Mucosa of descending colon (tissue), 3 donors: ENCODE measurements at regions not wholly inside any gene's neighbourhood (a gene's known extent, or its start where the extent isn't known, plus 50 kb on each side); places are given as distances from the start of the nearest gene placed in this dataset.

Experiments
- ATAC-seq: fragments of 200-7000 bp; cut with Tn5 transposase; one replicate; pipeline ENCODE4 v1.9.1; 2020; ENCODE audit warnings: mild to moderate bottlenecking, moderate library complexity
- DNase-seq, 3 donors: peaks; one replicate each; pipeline ENCODE4 v3.0.0-alpha.2; 2020
- H3K36me3 ChIP-seq: fragments of 200-600 bp; one replicate; pipeline ENCODE4 v1.8.0; 2021; ENCODE audit warnings: low read depth, mild to moderate bottlenecking
- H3K4me1 ChIP-seq: fragments of 200-600 bp; one replicate; pipeline ENCODE4 v1.8.0; 2021; ENCODE audit warnings: low read depth, mild to moderate bottlenecking
- H3K4me3 ChIP-seq: fragments of 200-600 bp; one replicate; pipeline ENCODE4 v1.8.0; 2021; ENCODE audit warnings: mild to moderate bottlenecking
- H3K9me3 ChIP-seq: fragments of 200-600 bp; one replicate; pipeline ENCODE4 v1.8.0; 2021; ENCODE audit warnings: mild to moderate bottlenecking
- intact Hi-C, 2 donors: fragments of 100-400 bp; cut with DNase I in 1 of 2; cut with micrococcal nuclease in 1 of 2; formaldehyde crosslinking; loops; one replicate each; pipeline versions ENCODE4 v1.11.0 to v1.11.1; 2022; cut with DNase I, micrococcal nuclease
- TF ChIP-seq, protein P1 (sequence below): fragments of 200-600 bp; IDR thresholded peaks from one replicate; pipeline ENCODE4 v1.8.0; 2022; ENCODE audit warnings: antibody characterized with exemption, mild to moderate bottlenecking
- donor health status: DM: no; HTN: no; CAD: no; lungs with moderate emphysema.
- donor health status: DM: no; HTN: no; CAD: no.
- donor health status: DM: no; HTN: yes; CAD: no.

DNA sequence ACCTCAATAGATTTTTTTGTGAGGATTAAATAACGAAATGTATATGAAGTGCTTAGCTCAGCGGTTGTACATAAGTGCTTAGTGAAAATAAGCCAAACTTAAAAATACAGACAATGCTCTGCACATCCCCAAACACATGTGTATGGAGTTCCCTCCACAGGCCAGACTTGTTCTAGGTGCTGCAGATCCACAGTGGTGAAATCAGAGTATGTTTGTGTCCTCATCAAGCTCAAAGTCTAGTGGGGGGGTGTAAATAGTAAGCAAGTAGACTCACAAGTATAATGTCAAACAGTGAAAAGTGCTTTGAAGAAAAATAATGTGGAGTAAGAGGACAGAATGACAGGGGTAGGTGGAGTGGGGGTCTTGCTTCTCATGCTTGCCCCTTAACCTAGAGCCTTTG is 157.4 kb upstream of the SPRY4 start:
- intact Hi-C loops = no loop called here
- no peak for DNase-seq
- Histone ChIP-seq H3K4me1 (no peaks in the 10 kb centered on the region), H3K9me3 (peaks cover 6% of the 10 kb centered on the region), H3K4me3 (no peak overlapping the region), H3K36me3 (no peaks in the 10 kb centered on the region)
- TF ChIP-seq, protein P1, sequence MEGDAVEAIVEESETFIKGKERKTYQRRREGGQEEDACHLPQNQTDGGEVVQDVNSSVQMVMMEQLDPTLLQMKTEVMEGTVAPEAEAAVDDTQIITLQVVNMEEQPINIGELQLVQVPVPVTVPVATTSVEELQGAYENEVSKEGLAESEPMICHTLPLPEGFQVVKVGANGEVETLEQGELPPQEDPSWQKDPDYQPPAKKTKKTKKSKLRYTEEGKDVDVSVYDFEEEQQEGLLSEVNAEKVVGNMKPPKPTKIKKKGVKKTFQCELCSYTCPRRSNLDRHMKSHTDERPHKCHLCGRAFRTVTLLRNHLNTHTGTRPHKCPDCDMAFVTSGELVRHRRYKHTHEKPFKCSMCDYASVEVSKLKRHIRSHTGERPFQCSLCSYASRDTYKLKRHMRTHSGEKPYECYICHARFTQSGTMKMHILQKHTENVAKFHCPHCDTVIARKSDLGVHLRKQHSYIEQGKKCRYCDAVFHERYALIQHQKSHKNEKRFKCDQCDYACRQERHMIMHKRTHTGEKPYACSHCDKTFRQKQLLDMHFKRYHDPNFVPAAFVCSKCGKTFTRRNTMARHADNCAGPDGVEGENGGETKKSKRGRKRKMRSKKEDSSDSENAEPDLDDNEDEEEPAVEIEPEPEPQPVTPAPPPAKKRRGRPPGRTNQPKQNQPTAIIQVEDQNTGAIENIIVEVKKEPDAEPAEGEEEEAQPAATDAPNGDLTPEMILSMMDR = no peak
- ATAC-seq = no peak

DNA sequence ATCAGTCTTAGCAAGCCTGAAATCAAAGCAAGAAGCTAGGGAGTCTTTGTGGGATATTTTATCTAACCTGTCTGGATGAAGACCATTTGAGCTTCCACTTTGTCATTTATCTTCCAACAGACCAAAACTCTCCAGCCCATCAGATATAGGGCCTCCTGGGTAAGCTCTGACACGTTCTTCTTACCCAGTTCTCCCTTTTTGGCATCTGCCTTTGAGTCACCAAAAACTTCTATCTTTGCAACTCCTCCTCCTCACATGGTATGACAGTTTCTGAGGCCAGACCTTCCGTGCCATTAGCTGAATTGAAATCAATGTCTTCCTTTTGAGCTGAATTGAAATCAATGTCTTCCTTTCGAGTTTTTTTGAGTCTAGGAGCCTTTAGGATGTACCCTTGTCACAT is 156.6 kb upstream of the SPRY4 start:
- intact Hi-C loops = no loop called here
- no peak for DNase-seq
- no peaks in the 10 kb centered on the region for H3K4me1 ChIP-seq
- no peak overlapping the region for H3K4me3 ChIP-seq
- H3K9me3 ChIP-seq = peaks cover 6% of the 10 kb centered on the region
- no peak for ATAC-seq
- no peaks in the 10 kb centered on the region for H3K36me3 ChIP-seq
- TF ChIP-seq, protein P1 = no peak

DNA sequence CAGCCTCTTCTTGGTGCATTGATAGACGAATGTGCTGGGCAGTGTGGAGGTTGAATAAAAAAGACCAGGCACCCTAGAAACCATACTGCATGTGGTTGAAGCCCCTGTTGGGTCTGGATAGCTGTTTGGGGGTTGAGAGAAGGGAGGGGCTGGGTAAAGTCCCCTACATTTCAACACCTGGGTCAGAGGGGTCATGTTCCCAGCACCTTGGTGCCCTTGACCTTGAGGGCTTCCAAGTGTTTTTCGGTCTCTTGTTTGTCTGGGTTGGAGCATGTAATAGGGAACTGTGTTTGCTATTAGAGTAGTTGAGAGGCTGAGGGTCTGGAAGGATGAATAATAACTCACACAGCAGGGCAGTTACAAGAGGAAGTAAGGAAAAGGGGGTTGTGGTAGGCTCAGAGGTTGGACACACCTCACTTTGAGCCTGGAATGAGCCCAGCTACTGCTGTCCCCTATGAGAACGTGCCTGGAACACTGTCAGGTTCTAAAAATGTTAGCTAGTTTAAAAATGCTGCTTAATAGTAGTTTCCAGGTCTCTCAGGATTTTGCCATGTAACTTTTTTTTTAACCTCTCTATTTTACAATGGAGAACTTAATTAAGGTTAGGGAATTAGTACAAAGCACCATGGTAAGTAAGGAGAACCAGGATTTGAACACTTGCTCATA is 155.2 kb upstream of the SPRY4 start:
- no peak for DNase-seq
- Histone ChIP-seq H3K36me3 (no peaks in the 10 kb centered on the region), H3K4me3 (no peak overlapping the region), H3K9me3 (peaks cover 6% of the 10 kb centered on the region), H3K4me1 (no peaks in the 10 kb centered on the region)
- intact Hi-C loops = no loop called here
- ATAC-seq = no peak
- TF ChIP-seq, protein P1 = no peak

DNA sequence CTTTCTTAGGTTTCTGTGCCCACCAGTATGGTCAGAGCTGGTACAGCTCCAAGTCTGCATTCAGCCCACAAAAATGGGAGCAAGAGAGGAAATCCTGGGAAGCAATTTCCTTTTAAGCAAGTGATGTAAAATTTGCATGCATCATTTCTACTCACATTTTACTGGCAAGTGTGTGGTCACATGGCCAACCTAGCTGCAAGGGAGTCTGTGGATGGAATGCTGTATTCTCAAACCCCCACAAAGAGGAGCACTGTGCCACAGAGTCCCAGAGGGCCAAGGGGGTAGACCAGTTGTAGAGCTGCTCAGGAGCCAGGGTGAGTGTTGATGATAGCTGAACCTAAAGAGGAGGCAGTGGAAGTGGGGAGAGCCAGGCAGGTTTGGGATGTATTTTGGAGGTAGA is 154.3 kb upstream of the SPRY4 start:
- ATAC-seq (no peak), DNase-seq (no peak)
- TF ChIP-seq, protein P1 = no peak
- H3K4me1 ChIP-seq = no peaks in the 10 kb centered on the region
- H3K9me3 ChIP-seq = peaks cover 6% of the 10 kb centered on the region
- H3K36me3 ChIP-seq = no peaks in the 10 kb centered on the region
- no peak overlapping the region for H3K4me3 ChIP-seq
- intact Hi-C loops = no loop called here

DNA sequence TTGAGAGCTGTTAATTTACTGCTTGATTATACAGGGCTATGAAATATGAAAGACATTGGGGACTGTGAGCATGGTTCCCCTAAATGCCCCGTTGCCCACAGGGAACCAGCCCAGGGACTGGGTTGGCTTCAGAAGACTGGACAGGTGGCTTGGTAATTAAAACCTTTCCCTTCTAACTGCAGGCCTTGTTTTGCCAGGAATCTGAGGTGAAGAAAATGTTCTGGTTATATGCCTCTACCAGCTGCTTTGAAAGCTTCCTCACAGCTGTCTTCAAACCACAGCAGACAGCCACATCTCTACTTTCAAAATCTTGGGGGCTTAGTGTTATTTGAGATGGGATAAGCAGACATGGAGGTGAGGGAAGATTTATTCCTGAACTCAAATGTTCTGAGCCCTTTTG is 153.3 kb upstream of the SPRY4 start:
- intact Hi-C loops = no loop called here
- Histone ChIP-seq H3K36me3 (no peaks in the 10 kb centered on the region), H3K4me3 (no peak overlapping the region), H3K4me1 (no peaks in the 10 kb centered on the region), H3K9me3 (peaks cover 6% of the 10 kb centered on the region)
- no peak for ATAC-seq
- DNase-seq = no peak
- TF ChIP-seq, protein P1 = no peak

DNA sequence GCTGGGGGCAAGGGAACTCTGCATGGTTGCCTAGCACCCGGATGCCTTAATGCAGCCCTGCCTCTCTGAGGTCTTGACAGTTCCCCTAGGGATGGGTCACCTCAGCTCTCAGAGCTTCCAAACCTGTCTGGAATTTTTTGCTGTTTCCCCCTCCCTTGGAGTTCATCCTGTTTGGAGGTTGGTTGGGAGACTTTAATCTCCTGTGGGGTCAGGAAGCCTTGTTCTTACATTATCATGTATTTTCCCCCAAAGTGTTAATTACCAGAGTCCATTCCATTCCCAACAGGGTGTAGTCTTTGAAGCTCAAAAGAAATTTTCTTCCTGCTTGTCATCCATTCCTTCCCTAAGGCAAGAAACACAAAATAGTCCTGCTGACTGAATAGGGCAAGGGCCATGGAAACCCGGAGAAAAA is 150.3 kb upstream of the SPRY4 start:
- Histone ChIP-seq H3K4me3 (no peak overlapping the region), H3K36me3 (no peaks in the 10 kb centered on the region), H3K4me1 (no peaks in the 10 kb centered on the region), H3K9me3 (peaks cover 6% of the 10 kb centered on the region)
- no peak for ATAC-seq
- TF ChIP-seq, protein P1 = no peak
- intact Hi-C loops = no loop called here
- DNase-seq = no peak
